Mesothelial cell of epicardium (in vitro differentiated cells): ENCODE measurements at regions not wholly inside any gene's neighbourhood (a gene's known extent, or its start where the extent isn't known, plus 50 kb on each side); places are given as distances from the start of the nearest gene placed in this dataset.

Experiments
- DNase-seq, 2 experiments: peaks; one replicate each; pipeline ENCODE4 v3.0.0; 2021; ENCODE audit warnings: low spot score in 2 of 2; ENCODE audit not compliant: unreplicated experiment in 2 of 2
- H3K27ac Mint-ChIP-seq: 2 replicates; pipeline ENCODE4 v1.8.0; 2021; ENCODE audit warnings: mixed read lengths
- H3K27me3 Mint-ChIP-seq: 2 replicates; pipeline ENCODE4 v1.8.0; 2021; ENCODE audit warnings: low read depth, mixed read lengths
- H3K36me3 Mint-ChIP-seq: 2 replicates; pipeline ENCODE4 v1.8.0; 2021; ENCODE audit warnings: mixed read lengths
- H3K4me1 Mint-ChIP-seq: 2 replicates; pipeline ENCODE4 v1.8.0; 2021; ENCODE audit warnings: mixed read lengths
- H3K4me3 Mint-ChIP-seq: 2 replicates; pipeline ENCODE4 v1.8.0; 2021; ENCODE audit warnings: mild to moderate bottlenecking, moderate library complexity, mixed read lengths
- H3K9me3 Mint-ChIP-seq: 2 replicates; pipeline ENCODE4 v1.8.0; 2021; ENCODE audit warnings: mixed read lengths
- CTCF ChIP-seq: fragments of 200-600 bp; sonication (generic); IDR thresholded peaks from one replicate; pipeline ENCODE4 v1.5.0; 2021; ENCODE audit warnings: antibody characterized with exemption; ENCODE audit not compliant: unreplicated experiment

- H3K36me3 Mint-ChIP-seq: no peaks in the 10 kb centered on the region
- peak overlapping the region; percentile 22 for H3K27ac Mint-ChIP-seq
Measured at GRCh38 chr4:79233820-79234219, 92.0 kb downstream of the NAA11 start.

GRCh38 chr4:79232540-79232939 lies 93.3 kb downstream of the NAA11 start:
- H3K4me1 Mint-ChIP-seq: peaks cover 15% of the 10 kb centered on the region
- no peaks in the 10 kb centered on the region for H3K27me3 Mint-ChIP-seq
- no peak overlapping the region for H3K4me3 Mint-ChIP-seq
- no peak for TF ChIP-seq CTCF
- H3K9me3 Mint-ChIP-seq: no peaks in the 10 kb centered on the region
- no peaks in the 10 kb centered on the region for H3K36me3 Mint-ChIP-seq
- no peak overlapping the region for H3K27ac Mint-ChIP-seq
- no peak for DNase-seq

More at GRCh38 chr4:79233820-79234219, 92.0 kb downstream of the NAA11 start:
- no peak for DNase-seq
- Mint-ChIP-seq H3K4me1 (peaks cover 15% of the 10 kb centered on the region), H3K27me3 (no peaks in the 10 kb centered on the region), H3K9me3 (no peaks in the 10 kb centered on the region), H3K4me3 (no peak overlapping the region)
- no peak for TF ChIP-seq CTCF

GRCh38 chr4:79227860-79228259 lies 98.0 kb downstream of the NAA11 start:
- peaks cover 4% of the 10 kb centered on the region for H3K9me3 Mint-ChIP-seq
- no peak overlapping the region for H3K27ac Mint-ChIP-seq
- peaks cover 6% of the 10 kb centered on the region for H3K4me1 Mint-ChIP-seq
- TF ChIP-seq CTCF: no peak
- no peak for DNase-seq
- no peak overlapping the region for H3K4me3 Mint-ChIP-seq
- no peaks in the 10 kb centered on the region for H3K36me3 Mint-ChIP-seq
- H3K27me3 Mint-ChIP-seq: no peaks in the 10 kb centered on the region

- no peaks in the 10 kb centered on the region for H3K4me1 Mint-ChIP-seq
- no peaks in the 10 kb centered on the region for H3K27me3 Mint-ChIP-seq
Measured at GRCh38 chr4:79225360-79225759, 100.5 kb downstream of the NAA11 start.

GRCh38 chr4:79224777-79225104 lies 101.1 kb downstream of the NAA11 start:
- Mint-ChIP-seq H3K27me3 (no peaks in the 10 kb centered on the region), H3K4me3 (no peak overlapping the region), H3K36me3 (no peaks in the 10 kb centered on the region), H3K9me3 (peaks cover 4% of the 10 kb centered on the region), H3K4me1 (no peaks in the 10 kb centered on the region), H3K27ac (no peak overlapping the region)
- no peak for DNase-seq
- TF ChIP-seq CTCF: no peak

More at GRCh38 chr4:79225360-79225759, 100.5 kb downstream of the NAA11 start:
- H3K9me3 Mint-ChIP-seq: peaks cover 4% of the 10 kb centered on the region
- no peak overlapping the region for H3K4me3 Mint-ChIP-seq
- no peak overlapping the region for H3K27ac Mint-ChIP-seq
- H3K36me3 Mint-ChIP-seq: no peaks in the 10 kb centered on the region
- no peak for DNase-seq
- no peak for TF ChIP-seq CTCF
